ENCODE measurements at regions not wholly inside any gene's neighbourhood (a gene's known extent, or its start where the extent isn't known, plus 50 kb on each side); places are given as distances from the start of the nearest gene placed in this dataset.

GRCh38 chr13:40075281-40075680, 419.8 kb downstream of the COG6 start:
- DNase-seq (ENCODE audit: low spot score) = no peak

- DNase-seq (ENCODE audit: low spot score) = no peak
Measured at GRCh38 chr13:40076765-40077362, 421.4 kb downstream of the COG6 start.

- DNase-seq (ENCODE audit: low spot score) = no peak
Measured at GRCh38 chr13:40077396-40078027, 422.1 kb downstream of the COG6 start.

- DNase-seq (ENCODE audit: low spot score) = no peak
Measured at GRCh38 chr13:40079721-40080120, 424.3 kb downstream of the COG6 start.

GRCh38 chr13:40080676-40081075, 425.2 kb downstream of the COG6 start:
- no peak for DNase-seq (ENCODE audit: low spot score)

GRCh38 chr13:40082639-40083038, 427.2 kb downstream of the COG6 start:
- DNase-seq (ENCODE audit: low spot score) = no peak

GRCh38 chr13:40083841-40084240, 428.4 kb downstream of the COG6 start:
- DNase-seq (ENCODE audit: low spot score) = no peak

GRCh38 chr13:40084934-40085333, 429.5 kb downstream of the COG6 start:
- no peak for DNase-seq (ENCODE audit: low spot score)

GRCh38 chr13:40087091-40088002, 431.9 kb downstream of the COG6 start:
- DNase-seq (ENCODE audit: low spot score) = no peak

GRCh38 chr13:40094056-40094455, 438.6 kb downstream of the COG6 start:
- no peak for DNase-seq (ENCODE audit: low spot score)

- no peak for DNase-seq (ENCODE audit: low spot score)
Measured at GRCh38 chr13:40095695-40096356, 440.4 kb downstream of the COG6 start.

GRCh38 chr13:40096357-40096901, 441.0 kb downstream of the COG6 start:
- DNase-seq (ENCODE audit: low spot score) = no peak

- DNase-seq (ENCODE audit: low spot score) = no peak
Measured at GRCh38 chr13:40098246-40098645, 442.8 kb downstream of the COG6 start.

GRCh38 chr13:40101708-40102359, 446.4 kb downstream of the COG6 start:
- DNase-seq (ENCODE audit: low spot score) = no peak

- DNase-seq (ENCODE audit: low spot score) = no peak
Measured at GRCh38 chr13:40102360-40102727, 446.9 kb downstream of the COG6 start.

- DNase-seq (ENCODE audit: low spot score) = peak; percentile 42
Measured at GRCh38 chr13:40102854-40103253, 447.4 kb downstream of the COG6 start.

GRCh38 chr13:40103864-40104263, 448.4 kb downstream of the COG6 start:
- no peak for DNase-seq (ENCODE audit: low spot score)

- DNase-seq (ENCODE audit: low spot score) = no peak
Measured at GRCh38 chr13:40105231-40105630, 449.8 kb downstream of the COG6 start.

- DNase-seq (ENCODE audit: low spot score) = peak; percentile 71
Measured at GRCh38 chr13:40109351-40109844, 453.9 kb downstream of the COG6 start.

GRCh38 chr13:40113643-40114304, 458.3 kb downstream of the COG6 start:
- no peak for DNase-seq (ENCODE audit: low spot score)
